GM04503 (cell line): ENCODE measurements at regions not wholly inside any gene's neighbourhood (a gene's known extent, or its start where the extent isn't known, plus 50 kb on each side); places are given as distances from the start of the nearest gene placed in this dataset.
"Not testable (repeated sequence)": the region's sequence is repeated elsewhere in the genome, so short reads cannot be mapped to it uniquely, and the experiment has no call there.

Experiments used
- DNase-seq: peaks from one replicate; pipeline ENCODE4 v3.0.0-alpha.2; 2012; ENCODE audit warnings: low read depth

DNA sequence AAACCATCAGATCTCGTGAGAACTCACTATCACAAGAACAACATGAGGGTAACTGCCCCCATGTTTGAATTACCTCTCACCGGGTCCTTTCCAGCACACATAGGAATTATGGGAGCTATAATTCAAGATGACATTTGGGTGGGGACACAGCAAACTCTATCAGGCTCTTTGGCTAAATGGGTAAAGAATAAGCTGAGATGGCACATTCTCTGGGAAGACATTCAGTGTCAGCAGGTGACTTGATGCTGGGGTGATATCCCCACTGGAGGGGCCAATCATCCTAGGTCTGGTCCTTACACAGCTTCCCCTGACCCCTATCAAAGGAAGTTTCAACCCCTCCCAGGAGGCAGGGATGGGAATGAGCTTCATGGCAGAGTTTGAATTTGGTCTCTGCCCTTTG is 664.0 kb upstream of the EEF2KMT start:
- no peak for DNase-seq

DNA sequence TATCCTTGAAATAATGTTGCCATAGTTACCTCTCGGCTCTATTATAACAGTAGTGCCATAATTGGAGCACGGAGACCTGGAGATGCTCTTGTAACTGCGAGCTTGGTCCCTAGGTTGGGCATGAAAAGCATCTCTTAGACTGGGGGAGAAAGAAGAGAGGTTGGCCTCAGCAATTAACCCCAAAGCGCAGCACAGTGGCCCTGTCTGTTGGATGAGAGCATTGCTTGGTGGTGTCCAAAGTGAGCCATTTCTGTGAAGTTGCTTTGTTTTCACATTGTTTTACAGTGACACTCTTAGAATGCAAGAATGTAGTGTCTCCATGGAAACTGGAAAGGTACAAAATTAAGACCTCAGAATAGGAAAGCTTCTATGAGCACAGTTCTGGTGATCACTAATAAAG is 660.7 kb upstream of the EEF2KMT start:
- DNase-seq: no peak

- no peak for DNase-seq
Observed at GRCh38 chr16:5756969-5757368, 659.4 kb upstream of the EEF2KMT start.

- no peak for DNase-seq
Observed at GRCh38 chr16:5753381-5753780, 655.8 kb upstream of the EEF2KMT start.

DNA sequence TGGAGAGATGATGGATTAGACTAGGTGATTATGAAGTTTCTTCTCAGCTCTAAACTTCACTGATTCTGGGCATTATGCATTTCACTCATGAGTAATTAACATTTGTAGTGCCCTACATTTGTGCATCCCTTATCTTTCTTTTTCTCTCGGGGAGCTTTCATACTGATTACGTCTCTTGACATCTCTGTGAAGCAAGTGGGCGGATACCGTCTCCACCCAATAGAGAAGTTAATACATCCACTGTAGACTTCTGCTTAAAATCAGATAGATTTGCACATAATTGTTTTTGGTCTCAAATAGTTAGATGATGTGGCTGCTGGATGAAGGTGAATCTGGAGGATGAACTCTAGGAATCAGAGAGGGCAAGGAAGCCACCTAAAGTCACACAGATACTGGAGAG is 653.6 kb upstream of the EEF2KMT start:
- no peak for DNase-seq

- DNase-seq: not testable (repeated sequence)
Observed at GRCh38 chr16:5750439-5750838, 652.8 kb upstream of the EEF2KMT start.

DNA sequence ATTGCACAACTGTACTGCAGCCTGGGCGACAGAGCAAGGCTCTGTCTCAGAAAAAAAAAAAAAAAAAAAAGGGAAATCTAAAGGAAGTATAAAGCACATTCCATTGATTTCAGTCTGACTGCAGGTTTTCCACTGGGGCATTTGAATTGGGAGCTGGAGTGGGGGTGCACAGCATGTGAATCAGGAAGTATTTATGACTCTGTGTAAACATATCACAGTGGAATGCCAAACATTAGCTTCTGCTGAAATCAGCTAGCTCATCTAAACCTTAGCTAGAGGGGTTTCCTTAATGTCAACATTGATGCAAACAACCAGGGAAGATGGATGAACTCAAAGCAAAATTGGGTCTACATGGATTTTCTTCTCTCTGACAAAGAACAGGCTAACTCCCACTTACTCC is 641.0 kb upstream of the EEF2KMT start:
- no peak for DNase-seq

DNA sequence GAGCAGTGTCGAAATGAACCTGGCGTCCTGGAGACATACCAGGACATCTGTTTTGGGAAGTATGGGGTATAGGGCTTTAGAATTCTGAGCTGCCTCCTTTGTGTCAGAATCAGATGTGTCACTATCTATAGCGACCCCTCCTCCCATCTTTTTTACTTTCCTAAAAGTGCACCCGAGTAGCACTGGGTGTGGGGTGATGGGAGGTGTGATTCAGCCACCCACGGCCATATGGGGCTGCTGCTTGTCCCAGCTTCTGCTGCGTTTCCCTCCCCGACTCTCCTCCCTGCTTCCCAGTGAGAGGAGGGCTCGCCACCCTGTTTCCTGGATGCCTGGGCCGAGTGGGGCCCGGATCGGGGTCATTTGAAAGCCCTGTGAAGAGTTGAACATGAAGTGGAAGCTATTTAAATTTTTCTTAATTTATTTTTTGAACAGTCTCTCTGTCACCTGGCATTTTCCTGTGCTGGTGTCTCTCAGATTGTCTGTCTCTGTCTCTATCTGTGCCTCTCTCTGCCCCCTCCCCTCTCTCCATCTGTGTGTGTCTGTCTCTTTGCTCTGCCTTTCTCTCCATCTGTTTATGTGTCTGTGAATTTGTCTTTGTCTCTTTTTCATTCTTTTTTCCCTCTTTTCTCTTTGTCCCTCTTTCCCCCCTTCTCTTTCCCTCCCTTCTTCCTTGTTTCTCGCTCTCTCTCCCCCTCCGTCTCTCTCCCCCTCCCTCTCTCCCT is 638.8 kb upstream of the EEF2KMT start:
- DNase-seq: no peak

DNA sequence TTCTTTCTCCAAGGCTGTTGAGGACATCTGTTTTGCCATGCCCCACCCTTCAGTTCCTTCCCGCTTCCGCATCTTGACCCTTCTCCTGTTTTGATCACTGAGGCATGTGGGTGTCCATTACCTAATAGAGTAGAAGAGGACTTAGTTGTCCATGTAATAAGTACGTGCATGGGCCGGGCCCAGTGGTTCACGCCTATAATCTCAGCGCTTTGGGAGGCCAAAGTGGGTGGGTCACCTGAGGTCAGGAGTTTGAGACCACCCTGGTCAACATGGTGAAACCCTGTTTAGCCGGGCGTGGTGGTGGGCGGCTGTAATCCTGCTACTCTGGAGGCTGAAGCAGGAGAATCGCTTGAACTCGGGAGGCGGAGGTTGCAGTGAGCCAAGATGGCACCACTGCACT is 637.8 kb upstream of the EEF2KMT start:
- DNase-seq: no peak

- no peak for DNase-seq
Observed at GRCh38 chr16:5730783-5731182, 633.2 kb upstream of the EEF2KMT start.

DNA sequence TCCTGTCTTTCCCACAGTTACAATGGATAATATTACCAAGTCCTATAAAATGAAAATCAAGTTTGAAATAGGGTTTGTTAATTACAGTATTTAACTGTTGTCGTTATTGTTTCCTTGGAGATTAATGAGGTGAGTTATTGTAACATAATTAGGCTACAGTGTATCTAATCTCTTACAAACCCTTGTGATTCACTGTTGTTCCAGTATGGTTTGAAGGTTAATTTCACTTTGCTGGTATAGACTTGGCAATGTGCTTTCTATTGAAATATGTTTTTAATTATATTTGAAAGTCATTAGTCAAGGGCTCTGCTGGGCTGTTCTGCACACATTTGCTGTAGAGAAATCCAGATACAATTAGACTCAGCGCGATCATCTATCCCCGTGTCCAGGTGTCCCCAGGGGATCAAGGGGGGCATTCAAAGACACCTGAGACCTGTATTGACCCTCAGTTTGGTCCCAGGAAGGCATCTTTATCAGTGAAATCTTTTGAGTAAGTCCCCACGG is 624.6 kb upstream of the EEF2KMT start:
- DNase-seq: no peak

- DNase-seq: no peak
Observed at GRCh38 chr16:5715155-5715554, 617.6 kb upstream of the EEF2KMT start.

GRCh38 chr16:5709889-5710288 is 612.3 kb upstream of the EEF2KMT start:
- no peak for DNase-seq

GRCh38 chr16:5706211-5706610 is 608.6 kb upstream of the EEF2KMT start:
- DNase-seq: no peak

DNA sequence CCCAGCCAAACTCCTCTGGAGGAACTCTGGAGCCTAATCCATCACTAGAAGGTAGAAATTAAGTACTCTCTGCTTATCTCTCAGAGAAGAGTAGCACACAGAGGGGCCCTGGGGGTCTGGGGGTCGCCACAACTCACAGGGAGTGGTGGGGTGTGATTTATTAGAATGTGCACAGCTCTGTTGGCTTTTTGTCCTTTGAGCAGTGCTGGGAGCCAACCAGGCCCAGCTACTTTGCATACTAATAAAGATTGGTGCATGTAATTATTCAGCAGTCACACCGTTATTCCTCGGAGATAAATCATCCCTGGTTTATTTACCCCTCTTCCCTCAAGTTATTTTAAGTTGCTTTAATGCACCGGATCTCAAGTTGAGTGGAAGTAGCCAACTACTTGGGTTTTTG is 606.7 kb upstream of the EEF2KMT start:
- no peak for DNase-seq

GRCh38 chr16:5693426-5693825 is 595.8 kb upstream of the EEF2KMT start:
- DNase-seq: no peak

- DNase-seq: no peak
Observed at GRCh38 chr16:5681966-5682365, 584.4 kb upstream of the EEF2KMT start.

- DNase-seq: no peak
Observed at GRCh38 chr16:5678371-5678770, 580.8 kb upstream of the EEF2KMT start.

DNA sequence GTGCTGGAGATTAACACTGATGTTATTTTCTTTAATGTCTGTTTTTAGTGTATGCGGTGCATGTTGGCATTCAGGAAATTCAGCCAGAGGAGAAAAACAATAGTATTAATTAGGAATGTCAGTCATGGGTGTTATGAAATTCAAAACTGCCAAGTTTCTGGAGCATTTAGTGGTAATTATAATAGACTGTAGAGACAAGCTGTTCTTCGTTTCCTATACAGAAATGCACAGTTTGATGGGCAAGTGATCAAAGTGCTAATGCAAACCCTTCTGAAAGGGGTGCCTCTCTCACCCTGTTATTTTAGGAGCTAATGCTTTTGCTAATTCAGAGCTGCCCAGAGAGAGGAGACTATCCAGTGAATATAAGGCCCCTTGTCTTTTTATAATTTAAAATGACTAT is 573.8 kb upstream of the EEF2KMT start:
- no peak for DNase-seq

- DNase-seq: no peak
Observed at GRCh38 chr16:5670198-5670597, 572.6 kb upstream of the EEF2KMT start.

- no peak for DNase-seq
Observed at GRCh38 chr16:5668553-5668952, 571.0 kb upstream of the EEF2KMT start.

DNA sequence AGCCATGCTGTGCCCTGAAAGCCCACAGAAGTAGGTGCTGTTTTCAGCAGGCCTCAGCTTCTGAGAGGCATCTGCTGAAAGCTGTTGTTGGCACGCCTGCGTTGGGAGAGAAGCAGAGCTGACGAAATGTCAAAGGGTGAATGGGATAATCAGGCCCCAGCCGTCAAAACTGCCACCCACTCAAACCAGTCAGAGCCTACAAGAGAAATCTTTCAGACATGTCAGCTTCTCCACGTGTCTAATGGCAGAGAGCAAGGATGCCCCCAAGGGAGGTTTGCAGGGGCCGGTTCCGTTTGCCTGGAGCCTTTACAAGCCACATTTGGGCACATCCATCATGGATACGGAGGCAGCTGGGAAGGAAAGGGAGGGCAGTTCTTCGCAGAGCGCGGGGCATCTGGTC is 568.2 kb upstream of the EEF2KMT start:
- no peak for DNase-seq

DNA sequence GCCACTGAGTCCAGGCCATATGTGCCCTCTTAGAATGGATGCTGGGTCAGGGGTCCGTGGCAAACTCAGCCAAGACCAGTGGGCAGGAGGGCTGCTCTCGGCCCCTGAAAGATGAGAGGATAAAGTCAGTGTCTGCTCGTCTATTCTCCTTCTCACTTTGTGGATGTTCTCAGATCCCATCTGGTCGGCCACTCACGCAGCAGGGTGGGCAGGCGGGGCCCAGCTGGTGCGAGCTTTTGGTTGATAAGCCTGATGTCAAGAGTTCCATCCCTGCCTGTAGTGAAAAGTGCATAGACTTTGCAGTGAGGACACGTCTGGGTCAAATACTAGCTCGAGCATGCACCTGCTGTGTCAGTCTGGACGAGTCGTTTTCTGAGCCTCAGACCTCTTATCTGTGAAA is 556.2 kb upstream of the EEF2KMT start:
- DNase-seq: no peak

DNA sequence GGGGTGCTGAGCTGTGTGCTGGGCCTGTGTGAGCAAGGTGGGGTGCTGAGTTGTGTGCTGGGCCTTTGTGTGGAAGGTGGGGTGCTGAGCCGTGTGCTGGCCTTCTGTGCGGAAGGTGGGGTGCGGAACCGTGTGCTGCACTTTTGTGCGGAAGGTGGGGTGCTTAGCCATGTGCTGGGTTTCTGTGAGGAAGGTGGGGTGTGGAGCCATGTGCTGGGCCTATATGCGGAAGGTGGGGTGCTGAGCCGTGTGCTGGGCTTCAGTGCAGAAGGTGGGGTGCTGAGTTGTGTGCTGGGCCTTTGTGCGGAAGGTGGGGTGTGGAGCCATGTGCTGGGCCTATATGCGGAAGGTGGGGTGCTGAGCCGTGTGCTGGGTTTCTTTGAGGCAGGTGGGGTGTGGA is 555.4 kb upstream of the EEF2KMT start:
- DNase-seq: no peak
